ENCODE measurements at regions not wholly inside any gene's neighbourhood (a gene's known extent, or its start where the extent isn't known, plus 50 kb on each side); places are given as distances from the start of the nearest gene placed in this dataset.

GRCh38 chr1:55951291-55951690, 628.1 kb downstream of the PLPP3 start:
- no peak for DNase-seq

- no peak for DNase-seq
Observed at GRCh38 chr1:55947446-55947845, 631.9 kb downstream of the PLPP3 start.

GRCh38 chr1:55943721-55944435, 635.5 kb downstream of the PLPP3 start:
- DNase-seq, result no peak

- DNase-seq, result no peak
Observed at GRCh38 chr1:55943012-55943411, 636.4 kb downstream of the PLPP3 start.

GRCh38 chr1:55939866-55940265, 639.5 kb downstream of the PLPP3 start:
- DNase-seq, result no peak

- DNase-seq, result no peak
Observed at GRCh38 chr1:55938861-55939260, 640.5 kb downstream of the PLPP3 start.

- no peak for DNase-seq
Observed at GRCh38 chr1:55938376-55938850, 641.0 kb downstream of the PLPP3 start.

- no peak for DNase-seq
Observed at GRCh38 chr1:55937840-55938375, 641.5 kb downstream of the PLPP3 start.

GRCh38 chr1:55935236-55935635, 644.1 kb downstream of the PLPP3 start:
- no peak for DNase-seq

- no peak for DNase-seq
Observed at GRCh38 chr1:55932402-55932801, 647.0 kb downstream of the PLPP3 start.

GRCh38 chr1:55931081-55931940, 648.1 kb downstream of the PLPP3 start:
- no peak for DNase-seq

- DNase-seq, result no peak
Observed at GRCh38 chr1:55929652-55930051, 649.7 kb downstream of the PLPP3 start.

- no peak for DNase-seq
Observed at GRCh38 chr1:55928576-55928975, 650.8 kb downstream of the PLPP3 start.

GRCh38 chr1:55927702-55928290, 651.6 kb downstream of the PLPP3 start:
- DNase-seq, result no peak

GRCh38 chr1:55926906-55927471, 652.4 kb downstream of the PLPP3 start:
- DNase-seq, result no peak

GRCh38 chr1:55916907-55917306, 662.5 kb downstream of the PLPP3 start:
- no peak for DNase-seq

- no peak for DNase-seq
Observed at GRCh38 chr1:55916481-55916880, 662.9 kb downstream of the PLPP3 start.

GRCh38 chr1:55913565-55913964, 665.8 kb downstream of the PLPP3 start:
- no peak for DNase-seq

GRCh38 chr1:55912438-55912837, 666.9 kb downstream of the PLPP3 start:
- DNase-seq, result no peak

- DNase-seq, result no peak
Observed at GRCh38 chr1:55904541-55904940, 674.8 kb downstream of the PLPP3 start.

- no peak for DNase-seq
Observed at GRCh38 chr1:55898181-55898580, 681.2 kb downstream of the PLPP3 start.

- DNase-seq, result no peak
Observed at GRCh38 chr1:55896210-55896609, 681.0 kb upstream of the USP24 start.

- no peak for DNase-seq
Observed at GRCh38 chr1:55894521-55894920, 679.4 kb upstream of the USP24 start.
